ENCODE measurements at regions not wholly inside any gene's neighbourhood (a gene's known extent, or its start where the extent isn't known, plus 50 kb on each side); places are given as distances from the start of the nearest gene placed in this dataset.

DNA sequence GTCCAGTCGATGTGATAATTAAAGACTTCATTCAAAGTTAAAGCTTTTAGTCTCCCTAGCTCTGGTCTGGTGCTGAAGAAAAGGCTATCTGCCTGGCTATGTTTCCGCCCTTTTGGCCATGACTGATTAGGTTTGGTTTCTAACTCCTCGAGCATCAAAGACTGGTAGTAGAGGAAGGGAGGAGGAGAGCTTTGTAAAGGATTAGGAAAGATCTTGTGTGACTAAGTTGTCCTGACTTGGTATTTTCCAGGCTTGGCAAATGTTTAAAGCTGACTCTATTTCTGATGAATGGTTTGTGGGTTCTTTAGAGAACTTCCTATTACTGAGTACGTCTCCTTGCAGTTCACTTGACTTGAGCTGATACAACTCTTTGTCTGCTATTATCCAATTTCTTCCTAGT, 312.9 kb downstream of the GJA1 start:
- peak; percentile 57 for DNase-seq (ENCODE audit: low read depth)
- no peak overlapping the region for H3K4me3 ChIP-seq (ENCODE audit: low read length)
- TF ChIP-seq CTCF (conservative IDR thresholded peaks at IDR 0.05; ENCODE audit: low read depth, low read length) = no peak

GRCh38 chr6:121748850-121749249, 313.4 kb downstream of the GJA1 start:
- no peak for DNase-seq (ENCODE audit: low read depth)
- TF ChIP-seq CTCF (conservative IDR thresholded peaks at IDR 0.05; ENCODE audit: low read depth, low read length) = no peak
- no peak overlapping the region for H3K4me3 ChIP-seq (ENCODE audit: low read length)

DNA sequence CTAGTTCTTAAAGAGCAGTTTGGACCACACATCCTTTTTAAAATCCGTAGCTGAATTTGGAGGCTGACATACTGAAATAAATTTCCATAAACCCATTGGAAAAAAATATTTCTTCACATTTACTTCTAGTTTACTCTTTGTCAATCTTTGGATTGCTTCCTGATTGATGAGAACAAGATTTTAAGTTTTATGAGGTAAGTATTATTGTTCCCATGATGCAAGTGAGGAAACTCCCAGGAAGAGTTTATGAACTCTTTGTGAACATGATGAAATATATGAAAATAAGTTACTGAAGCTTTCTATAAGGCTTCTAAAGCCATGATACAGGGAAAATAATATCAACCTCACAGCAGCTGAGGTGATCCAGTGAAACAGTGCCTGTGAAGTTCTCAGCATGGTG, 320.0 kb downstream of the GJA1 start:
- no peak for TF ChIP-seq CTCF (conservative IDR thresholded peaks at IDR 0.05; ENCODE audit: low read depth, low read length)
- H3K4me3 ChIP-seq (ENCODE audit: low read length) = no peak overlapping the region
- no peak for DNase-seq (ENCODE audit: low read depth)

DNA sequence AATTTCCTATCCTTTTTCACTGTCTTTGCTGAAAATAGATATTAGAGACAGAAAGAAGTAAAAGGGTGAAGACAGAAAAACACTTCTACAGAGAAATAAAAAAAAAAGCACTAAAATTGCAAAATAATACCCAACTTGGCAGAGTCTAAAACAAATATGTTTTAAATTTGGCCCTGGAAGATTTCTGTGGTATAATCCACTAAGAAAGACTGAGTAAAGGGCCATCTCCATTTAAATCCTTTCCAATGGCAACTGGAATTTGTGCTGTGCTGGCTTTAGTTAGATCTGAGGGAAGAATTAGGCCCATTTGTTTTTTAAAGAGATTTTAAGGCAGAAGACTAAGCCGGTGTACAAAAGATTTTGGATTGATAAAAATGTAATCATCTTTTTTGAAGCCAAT, 321.2 kb downstream of the GJA1 start:
- no peak overlapping the region for H3K4me3 ChIP-seq (ENCODE audit: low read length)
- DNase-seq (ENCODE audit: low read depth) = no peak
- no peak for TF ChIP-seq CTCF (conservative IDR thresholded peaks at IDR 0.05; ENCODE audit: low read depth, low read length)

DNA sequence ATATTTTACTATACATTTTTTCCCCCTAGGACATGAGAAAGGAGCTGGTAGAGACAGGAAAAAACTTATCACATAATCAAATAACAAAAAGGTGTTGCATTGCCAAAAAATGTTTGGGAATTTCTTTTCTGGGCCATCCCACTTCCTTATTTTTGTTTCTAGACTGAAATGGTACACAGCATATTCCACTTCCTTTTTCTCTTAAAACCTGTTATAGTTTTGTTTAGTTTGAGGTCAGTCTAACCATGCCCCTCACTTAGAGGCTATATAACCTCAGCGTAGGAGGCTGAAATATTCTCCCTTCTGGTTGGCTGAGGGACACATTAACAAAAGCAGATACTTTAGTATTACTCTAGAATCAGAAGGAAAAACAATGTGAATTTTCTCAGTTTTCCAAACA, 323.9 kb downstream of the GJA1 start:
- no peak for TF ChIP-seq CTCF (conservative IDR thresholded peaks at IDR 0.05; ENCODE audit: low read depth, low read length)
- H3K4me3 ChIP-seq (ENCODE audit: low read length) = no peak overlapping the region
- no peak for DNase-seq (ENCODE audit: low read depth)

DNA sequence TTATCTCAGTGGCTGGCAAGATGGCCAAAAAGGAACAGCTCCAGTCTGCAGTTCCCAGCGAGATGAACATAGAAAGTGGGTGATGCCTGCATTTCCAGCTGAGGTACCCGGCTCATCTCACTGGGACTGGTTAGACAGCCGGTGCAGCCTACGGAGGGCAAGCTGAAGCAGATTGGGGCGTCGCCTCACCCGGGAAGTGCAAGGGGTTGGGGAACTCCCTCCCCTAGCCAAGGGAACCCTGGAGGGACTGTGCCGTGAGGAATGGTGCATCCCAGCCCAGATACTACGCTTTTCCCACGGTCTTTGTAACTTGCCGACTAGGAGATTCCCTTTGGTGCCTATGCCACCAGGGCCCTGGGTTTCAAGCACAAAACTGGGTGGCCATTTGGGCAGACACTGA, 324.7 kb downstream of the GJA1 start:
- no peak for DNase-seq (ENCODE audit: low read depth)
- no peak overlapping the region for H3K4me3 ChIP-seq (ENCODE audit: low read length)
- no peak for TF ChIP-seq CTCF (conservative IDR thresholded peaks at IDR 0.05; ENCODE audit: low read depth, low read length)

DNA sequence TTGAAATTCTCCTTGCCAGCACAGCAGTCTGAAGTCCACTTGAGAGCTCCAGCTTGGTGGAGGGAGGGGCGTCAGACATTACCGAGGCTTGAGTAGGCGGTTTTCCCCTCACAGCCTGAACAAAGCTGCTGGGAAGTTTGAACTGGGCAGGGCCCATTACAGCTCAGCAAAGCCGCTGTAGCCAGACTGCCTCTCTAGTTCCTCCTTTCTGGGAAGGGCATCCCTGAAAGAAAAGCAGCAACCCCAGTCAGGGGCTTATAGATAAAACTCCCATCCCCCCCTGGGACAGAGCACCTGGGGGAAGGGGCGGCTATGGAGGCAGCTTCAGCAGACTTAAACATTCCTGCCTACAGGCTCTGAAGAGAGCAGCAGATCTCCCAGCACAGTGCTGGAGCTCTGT, 325.3 kb downstream of the GJA1 start:
- no peak overlapping the region for H3K4me3 ChIP-seq (ENCODE audit: low read length)
- DNase-seq (ENCODE audit: low read depth) = no peak
- TF ChIP-seq CTCF (conservative IDR thresholded peaks at IDR 0.05; ENCODE audit: low read depth, low read length) = no peak
